ENCODE measurements at regions not wholly inside any gene's neighbourhood (a gene's known extent, or its start where the extent isn't known, plus 50 kb on each side); places are given as distances from the start of the nearest gene placed in this dataset.

DNA sequence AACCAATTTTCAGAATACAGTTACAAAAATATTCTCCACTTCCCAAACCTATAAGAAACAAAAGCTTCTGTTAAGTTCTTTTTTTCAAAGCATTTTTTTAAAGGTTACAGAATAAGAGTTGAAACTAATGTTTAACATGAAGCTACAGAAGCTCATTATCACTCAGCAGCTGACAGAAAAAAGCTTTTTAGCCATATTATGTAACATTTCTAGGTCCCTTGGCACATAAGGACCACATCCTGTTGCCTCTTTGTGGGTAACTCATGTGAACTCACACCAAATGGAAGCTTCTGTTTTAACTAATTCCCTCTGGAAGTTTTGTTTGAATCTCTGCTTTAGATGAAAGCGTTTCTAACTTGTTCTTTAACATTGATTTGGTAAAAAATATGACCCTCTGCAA, 242.5 kb upstream of the TMPRSS15 start:
- Histone ChIP-seq H3K27me3 (ENCODE audit: control insufficient read depth in 2 of 2, insufficient read depth in 2 of 2, low read length in 2 of 2) (no peaks in the 10 kb centered on the region), H3K27ac (ENCODE audit: insufficient read depth, low read depth, low read length) (no peak overlapping the region), H2AFZ (ENCODE audit: low read depth, low read length) (no peak overlapping the region), H3K4me3 (replicated peaks in 1 of 3; ENCODE audit: insufficient read depth in 1 of 3, low read depth in 1 of 3, low read length in 3 of 3) (no peak overlapping the region), H3K4me2 (ENCODE audit: insufficient read depth, low read length) (no peak overlapping the region), H3K9me1 (replicated peaks; ENCODE audit: control insufficient read depth, extremely low read depth, insufficient read depth, low read length) (no peaks in the 10 kb centered on the region), H4K20me1 (replicated peaks; ENCODE audit: control insufficient read depth, extremely low read depth, insufficient read depth, low read length) (no peaks in the 10 kb centered on the region), H3K4me1 (ENCODE audit: control insufficient read depth, extremely low read depth, insufficient read depth, low read length) (no peaks in the 10 kb centered on the region), H3K9ac (replicated peaks; ENCODE audit: extremely low read depth, insufficient read depth, low read length) (no peak overlapping the region), H3K79me2 (ENCODE audit: control insufficient read depth, insufficient read depth, low read length) (no peaks in the 10 kb centered on the region), H3K36me3 (ENCODE audit: control insufficient read depth in 2 of 2, extremely low read depth in 1 of 2, insufficient read depth in 2 of 2, low read length in 2 of 2) (no peaks in the 10 kb centered on the region), H3K9me3 (replicated peaks; ENCODE audit: control insufficient read depth, insufficient read depth, low read length) (no peaks in the 10 kb centered on the region)
- DNase-seq (ENCODE audit: low read depth, low spot score) (no peak), FAIRE-seq (no peak)
- intact Hi-C loops (cut with micrococcal nuclease), result no loop called here
- ChIA-PET POLR2A (no interaction called here), CTCF (no interaction called here)
- dilution Hi-C loops (cut with MboI; ENCODE audit: extremely low pct_ligation_motif_present, low sequenced_read_pairs), result no loop called here
- TF ChIP-seq MYC (IDR thresholded peaks at IDR 0.05; ENCODE audit: low read depth, low read length) (no peak), POLR2A (IDR thresholded peaks at IDR 0.05; ENCODE audit: low read depth, low read length) (no peak), JUN (IDR thresholded peaks at IDR 0.05; ENCODE audit: borderline replicate concordance, insufficient read depth, insufficient read length, low read depth) (no peak), FOS (IDR thresholded peaks at IDR 0.05; ENCODE audit: borderline replicate concordance, insufficient read depth, low read length) (no peak), GATA2 (IDR thresholded peaks at IDR 0.05; ENCODE audit: insufficient read depth, insufficient read length, low read depth, low read length) (no peak), POLR2AphosphoS5 (IDR thresholded peaks at IDR 0.05; ENCODE audit: insufficient read depth, low read depth, low read length) (no peak), EZH2 (IDR thresholded peaks at IDR 0.05; ENCODE audit: borderline replicate concordance, low read depth, low read length, severe bottlenecking) (no peak), MAX (IDR thresholded peaks at IDR 0.05; ENCODE audit: insufficient read depth, insufficient read length) (no peak)
- TF ChIP-seq, protein P1, sequence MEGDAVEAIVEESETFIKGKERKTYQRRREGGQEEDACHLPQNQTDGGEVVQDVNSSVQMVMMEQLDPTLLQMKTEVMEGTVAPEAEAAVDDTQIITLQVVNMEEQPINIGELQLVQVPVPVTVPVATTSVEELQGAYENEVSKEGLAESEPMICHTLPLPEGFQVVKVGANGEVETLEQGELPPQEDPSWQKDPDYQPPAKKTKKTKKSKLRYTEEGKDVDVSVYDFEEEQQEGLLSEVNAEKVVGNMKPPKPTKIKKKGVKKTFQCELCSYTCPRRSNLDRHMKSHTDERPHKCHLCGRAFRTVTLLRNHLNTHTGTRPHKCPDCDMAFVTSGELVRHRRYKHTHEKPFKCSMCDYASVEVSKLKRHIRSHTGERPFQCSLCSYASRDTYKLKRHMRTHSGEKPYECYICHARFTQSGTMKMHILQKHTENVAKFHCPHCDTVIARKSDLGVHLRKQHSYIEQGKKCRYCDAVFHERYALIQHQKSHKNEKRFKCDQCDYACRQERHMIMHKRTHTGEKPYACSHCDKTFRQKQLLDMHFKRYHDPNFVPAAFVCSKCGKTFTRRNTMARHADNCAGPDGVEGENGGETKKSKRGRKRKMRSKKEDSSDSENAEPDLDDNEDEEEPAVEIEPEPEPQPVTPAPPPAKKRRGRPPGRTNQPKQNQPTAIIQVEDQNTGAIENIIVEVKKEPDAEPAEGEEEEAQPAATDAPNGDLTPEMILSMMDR (IDR thresholded peaks at IDR 0.05; ENCODE audit: extremely low read depth in 1 of 2, insufficient read depth in 1 of 2, low read depth in 1 of 2, low read length in 2 of 2), result no peak
- BruUV-seq (replicated peaks), result no TSS peak

Data from endothelial cell of umbilical vein (primary cell).